ENCODE measurements at regions not wholly inside any gene's neighbourhood (a gene's known extent, or its start where the extent isn't known, plus 50 kb on each side); places are given as distances from the start of the nearest gene placed in this dataset.

- Mint-ChIP-seq H3K9me3 (ENCODE audit: unreplicated experiment) (no peaks in the 10 kb centered on the region), H3K36me3 (ENCODE audit: insufficient read depth, unreplicated experiment) (no peaks in the 10 kb centered on the region), H3K27me3 (ENCODE audit: insufficient read depth, unreplicated experiment) (no peaks in the 10 kb centered on the region), H3K4me3 (ENCODE audit: unreplicated experiment) (no peak overlapping the region), H3K4me1 (ENCODE audit: low read depth, unreplicated experiment) (no peaks in the 10 kb centered on the region), H3K27ac (ENCODE audit: unreplicated experiment) (no peak overlapping the region)
- no peaks in the 10 kb centered on the region for H3K9me3 ChIP-seq
- no TSS peak for BruUV-seq (replicated peaks)
- CTCF ChIA-PET, result no interaction called here
- intact Hi-C loops (cut with micrococcal nuclease; ENCODE audit: unreplicated experiment), result no loop called here
- no peak for DNase-seq
- H3K4me3 ChIP-seq (ENCODE audit: low read depth, low read length), result no peak overlapping the region
- H3K4me1 ChIP-seq, result no peaks in the 10 kb centered on the region
- no peaks in the 10 kb centered on the region for H3K36me3 ChIP-seq (ENCODE audit: control insufficient read depth, insufficient read depth, low read length)
- H3K27me3 ChIP-seq (replicated peaks; ENCODE audit: control insufficient read depth, insufficient read depth, low read length), result no peaks in the 10 kb centered on the region
- TF ChIP-seq CTCF (IDR thresholded peaks at IDR 0.05; ENCODE audit: insufficient read depth in 1 of 2, low read depth in 1 of 2, low read length in 1 of 2, severe bottlenecking in 1 of 2, unreplicated experiment in 1 of 2), result no peak
- POLR2A ChIA-PET, result no interaction called here
These were observed 155.1 kb upstream of the TANK start for GRCh38 chr2:161005170-161005569.

- no peaks in the 10 kb centered on the region for H3K4me1 ChIP-seq
- H3K36me3 Mint-ChIP-seq (ENCODE audit: insufficient read depth, unreplicated experiment), result no peaks in the 10 kb centered on the region
- no peak overlapping the region for H3K4me3 ChIP-seq (ENCODE audit: low read depth, low read length)
- H3K27me3 ChIP-seq (replicated peaks; ENCODE audit: control insufficient read depth, insufficient read depth, low read length), result no peaks in the 10 kb centered on the region
- no peaks in the 10 kb centered on the region for H3K4me1 Mint-ChIP-seq (ENCODE audit: low read depth, unreplicated experiment)
- DNase-seq, result no peak
- H3K27ac Mint-ChIP-seq (ENCODE audit: unreplicated experiment), result no peak overlapping the region
- intact Hi-C loops (cut with micrococcal nuclease; ENCODE audit: unreplicated experiment), result no loop called here
- H3K27me3 Mint-ChIP-seq (ENCODE audit: insufficient read depth, unreplicated experiment), result peaks cover 3% of the 10 kb centered on the region
- no peaks in the 10 kb centered on the region for H3K36me3 ChIP-seq (ENCODE audit: control insufficient read depth, insufficient read depth, low read length)
- H3K9me3 ChIP-seq, result no peaks in the 10 kb centered on the region
- no peak for TF ChIP-seq CTCF (IDR thresholded peaks at IDR 0.05; ENCODE audit: insufficient read depth in 1 of 2, low read depth in 1 of 2, low read length in 1 of 2, severe bottlenecking in 1 of 2, unreplicated experiment in 1 of 2)
- no peaks in the 10 kb centered on the region for H3K9me3 Mint-ChIP-seq (ENCODE audit: unreplicated experiment)
- ChIA-PET CTCF (no interaction called here), POLR2A (no interaction called here)
- no peak overlapping the region for H3K4me3 Mint-ChIP-seq (ENCODE audit: unreplicated experiment)
- BruUV-seq (replicated peaks), result no TSS peak
These were observed 151.9 kb upstream of the TANK start for GRCh38 chr2:161008311-161008710.

- ChIA-PET POLR2A (no interaction called here), CTCF (interaction anchor here (0.6 kb wide), 1 partner anchor 76 kb away, joined by 4 read pairs; no protein-coding TSS in a partner anchor)
- no TSS peak for BruUV-seq (replicated peaks)
These were observed 149.7 kb upstream of the TANK start for GRCh38 chr2:161010503-161011015.

More at GRCh38 chr2:161010503-161011015, 149.7 kb upstream of the TANK start:
- Mint-ChIP-seq H3K9me3 (ENCODE audit: unreplicated experiment) (peaks cover 8% of the 10 kb centered on the region), H3K36me3 (ENCODE audit: insufficient read depth, unreplicated experiment) (no peaks in the 10 kb centered on the region), H3K27me3 (ENCODE audit: insufficient read depth, unreplicated experiment) (peaks cover 4% of the 10 kb centered on the region), H3K4me1 (ENCODE audit: low read depth, unreplicated experiment) (no peaks in the 10 kb centered on the region), H3K4me3 (ENCODE audit: unreplicated experiment) (no peak overlapping the region), H3K27ac (ENCODE audit: unreplicated experiment) (no peak overlapping the region)
- Histone ChIP-seq H3K4me3 (ENCODE audit: low read depth, low read length) (no peak overlapping the region), H3K4me1 (no peaks in the 10 kb centered on the region), H3K9me3 (peaks cover 8% of the 10 kb centered on the region; the same call in 1 of the 2 replicates), H3K27me3 (replicated peaks; ENCODE audit: control insufficient read depth, insufficient read depth, low read length) (no peaks in the 10 kb centered on the region), H3K36me3 (ENCODE audit: control insufficient read depth, insufficient read depth, low read length) (no peaks in the 10 kb centered on the region)
- DNase-seq, result no peak
- intact Hi-C loops (cut with micrococcal nuclease; ENCODE audit: unreplicated experiment), result no loop called here
- TF ChIP-seq CTCF (IDR thresholded peaks at IDR 0.05; ENCODE audit: insufficient read depth in 1 of 2, low read depth in 1 of 2, low read length in 1 of 2, severe bottlenecking in 1 of 2, unreplicated experiment in 1 of 2), result no peak
